ENCODE measurements at regions not wholly inside any gene's neighbourhood (a gene's known extent, or its start where the extent isn't known, plus 50 kb on each side); places are given as distances from the start of the nearest gene placed in this dataset.
"Not testable (repeated sequence)": the region's sequence is repeated elsewhere in the genome, so short reads cannot be mapped to it uniquely, and the experiment has no call there.

DNA sequence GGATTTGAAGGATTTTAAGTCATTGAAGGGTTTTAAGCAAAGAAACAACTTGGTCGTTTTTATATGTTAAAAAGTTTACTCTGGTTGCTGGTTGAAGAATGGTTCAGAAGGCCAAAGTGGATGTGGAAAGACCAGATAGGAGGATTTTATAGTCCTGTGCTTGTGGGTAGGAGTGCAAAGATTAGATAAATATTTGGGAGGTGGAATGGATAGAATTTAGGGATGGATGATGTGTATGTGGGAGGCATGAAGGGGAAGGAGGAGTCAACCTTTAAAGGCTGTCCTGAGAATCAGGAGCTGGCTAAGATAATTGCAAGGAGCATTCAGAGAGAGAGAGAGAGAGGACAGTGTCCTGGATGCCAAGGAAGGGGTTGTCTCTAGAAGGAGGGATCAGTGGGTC is 190.1 kb upstream of the SPRED2 start:
- DNase-seq: no peak

DNA sequence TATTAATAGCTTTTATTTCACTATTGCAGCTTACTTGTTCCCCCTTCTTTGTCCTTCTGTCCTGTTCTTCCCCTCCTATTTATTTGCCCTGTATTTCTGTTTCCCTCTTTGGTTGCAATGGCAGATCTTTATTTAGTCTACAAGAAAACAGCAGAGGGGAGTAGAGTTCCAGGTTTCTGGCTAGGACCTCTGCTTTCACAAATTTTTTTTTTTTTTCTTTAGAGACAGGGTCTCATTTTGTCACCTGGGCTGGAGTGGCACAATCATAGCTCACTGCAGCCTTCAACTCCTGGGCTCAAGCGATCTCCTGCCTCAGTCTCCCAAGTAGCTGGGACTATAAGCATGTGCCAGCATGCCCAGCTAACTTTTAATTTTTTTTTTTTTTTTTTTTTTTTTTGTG is 188.1 kb upstream of the SPRED2 start:
- DNase-seq: no peak

DNA sequence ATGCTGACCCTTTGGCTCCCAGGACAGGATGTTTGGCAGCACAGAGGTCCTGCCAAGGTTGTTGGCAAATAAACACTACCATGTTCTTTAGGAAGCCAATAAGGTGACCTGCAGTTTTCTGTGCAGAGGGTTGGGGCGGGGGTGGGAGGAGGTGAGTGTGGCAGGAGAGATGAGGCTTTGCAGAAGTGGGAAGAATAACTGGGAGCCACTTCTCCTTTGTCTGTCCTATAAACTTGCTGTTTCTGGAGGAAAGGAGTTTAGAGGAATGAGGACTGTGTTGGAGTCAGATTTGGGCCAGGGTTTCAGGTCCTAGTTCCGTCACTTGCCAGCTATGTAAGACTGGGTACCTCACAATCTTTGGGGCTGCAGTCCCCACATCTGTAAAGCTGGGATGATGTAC is 187.6 kb upstream of the SPRED2 start:
- DNase-seq: no peak

DNA sequence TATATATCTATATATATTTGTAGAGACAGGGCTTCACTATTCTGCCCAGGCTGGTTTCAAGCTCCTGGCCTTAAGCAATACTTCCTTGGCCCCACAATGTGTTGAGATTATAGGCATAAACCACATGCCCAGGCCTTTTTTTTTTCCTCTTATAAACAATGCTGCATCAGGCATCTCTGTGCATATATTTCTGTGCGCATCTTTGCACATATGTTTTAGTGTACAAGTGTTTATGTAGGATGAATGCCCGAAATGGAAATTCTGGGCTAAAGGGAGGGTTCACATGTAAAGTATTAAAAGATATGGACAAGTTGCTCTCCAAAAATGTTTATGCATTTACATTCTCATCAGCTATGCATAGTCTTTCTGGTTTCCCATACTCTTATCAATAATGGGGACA is 183.2 kb upstream of the SPRED2 start:
- DNase-seq: no peak

DNA sequence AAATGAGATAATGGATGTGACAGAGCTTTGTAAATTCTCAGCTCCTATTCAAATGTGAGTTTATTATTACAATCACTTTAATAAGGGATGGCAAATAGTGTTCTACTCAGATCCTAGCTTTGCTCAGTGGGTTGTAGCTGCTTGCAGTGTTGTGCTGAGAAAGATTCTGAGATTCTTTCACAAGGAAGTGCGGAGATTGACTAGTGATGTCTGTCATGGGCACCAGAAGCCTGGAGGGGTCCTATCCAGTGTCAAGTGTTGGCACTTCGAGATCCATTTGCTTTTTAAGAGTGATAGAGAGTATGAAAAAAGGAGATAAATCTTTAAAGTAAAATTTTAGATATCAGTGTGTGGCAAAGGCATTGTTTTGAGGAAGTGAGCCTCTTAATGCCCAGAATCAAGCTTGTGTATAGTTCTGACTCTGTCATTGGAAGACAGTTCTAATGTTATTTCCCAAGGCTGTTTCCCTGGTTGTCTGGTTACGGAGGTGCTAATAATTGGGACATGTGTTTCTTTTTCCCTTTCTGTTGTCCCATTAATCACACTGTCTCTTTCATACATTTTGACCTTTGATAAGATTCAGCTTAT is 181.7 kb upstream of the SPRED2 start:
- DNase-seq: no peak

DNA sequence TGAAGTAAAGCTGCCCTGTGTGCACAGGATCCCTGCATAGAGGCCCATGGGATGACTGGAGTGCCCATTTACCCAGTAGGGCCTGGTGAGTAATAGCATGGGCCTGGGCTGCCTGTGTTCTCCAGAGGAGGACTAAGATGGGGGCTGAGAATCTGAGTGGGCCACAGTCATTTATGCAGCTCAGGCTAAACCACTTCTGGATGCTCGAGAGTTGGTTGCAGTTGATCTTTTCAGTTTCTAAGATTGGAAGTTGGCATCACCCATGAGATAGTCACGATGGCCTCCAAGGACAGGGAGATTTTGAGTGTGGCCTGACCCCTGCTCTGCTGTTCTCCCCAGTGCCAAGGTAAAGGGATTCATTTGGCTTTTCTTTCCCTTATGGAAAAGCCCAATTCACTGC is 179.1 kb upstream of the SPRED2 start:
- no peak for DNase-seq

DNA sequence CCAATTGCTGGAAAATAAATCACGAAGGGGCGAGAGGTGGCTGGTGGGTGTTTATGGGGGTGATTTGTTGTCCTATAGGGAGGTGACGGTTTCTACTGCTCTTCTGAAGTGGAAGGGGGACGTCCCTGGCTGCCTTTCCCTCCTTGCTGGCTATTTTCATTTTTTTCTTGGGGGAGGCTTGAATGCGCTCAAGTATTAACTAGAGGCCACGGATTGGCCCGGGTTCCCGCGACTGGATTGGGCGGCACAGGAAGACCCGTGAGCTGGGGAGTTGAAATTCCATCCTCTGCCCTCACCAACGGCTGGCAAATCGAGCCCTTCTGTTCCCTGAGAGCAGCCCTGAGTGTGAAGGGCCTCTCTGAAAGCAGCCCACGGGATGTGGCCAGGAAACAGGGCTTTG is 176.5 kb upstream of the SPRED2 start:
- no peak for DNase-seq

DNA sequence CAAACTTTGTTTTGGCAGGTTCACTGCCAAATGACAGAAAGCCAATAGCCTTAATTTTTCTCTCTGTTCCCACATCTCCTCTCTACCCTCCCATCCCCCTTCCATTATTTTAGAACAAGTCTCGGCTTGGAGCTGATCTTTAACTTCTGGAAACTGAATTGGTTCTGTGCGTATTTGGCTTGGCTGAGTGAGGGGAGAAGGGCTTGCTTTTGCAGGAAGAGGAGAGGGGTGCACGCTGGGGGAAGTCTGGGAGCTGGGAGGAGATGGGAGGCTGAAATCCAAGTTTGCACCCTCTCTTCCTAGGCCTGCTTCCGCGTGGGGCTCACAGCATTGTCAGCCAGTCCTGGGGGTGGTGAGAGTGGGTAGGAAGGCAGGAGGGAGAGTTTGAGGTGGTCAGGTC is 176.1 kb upstream of the SPRED2 start:
- DNase-seq: no peak

DNA sequence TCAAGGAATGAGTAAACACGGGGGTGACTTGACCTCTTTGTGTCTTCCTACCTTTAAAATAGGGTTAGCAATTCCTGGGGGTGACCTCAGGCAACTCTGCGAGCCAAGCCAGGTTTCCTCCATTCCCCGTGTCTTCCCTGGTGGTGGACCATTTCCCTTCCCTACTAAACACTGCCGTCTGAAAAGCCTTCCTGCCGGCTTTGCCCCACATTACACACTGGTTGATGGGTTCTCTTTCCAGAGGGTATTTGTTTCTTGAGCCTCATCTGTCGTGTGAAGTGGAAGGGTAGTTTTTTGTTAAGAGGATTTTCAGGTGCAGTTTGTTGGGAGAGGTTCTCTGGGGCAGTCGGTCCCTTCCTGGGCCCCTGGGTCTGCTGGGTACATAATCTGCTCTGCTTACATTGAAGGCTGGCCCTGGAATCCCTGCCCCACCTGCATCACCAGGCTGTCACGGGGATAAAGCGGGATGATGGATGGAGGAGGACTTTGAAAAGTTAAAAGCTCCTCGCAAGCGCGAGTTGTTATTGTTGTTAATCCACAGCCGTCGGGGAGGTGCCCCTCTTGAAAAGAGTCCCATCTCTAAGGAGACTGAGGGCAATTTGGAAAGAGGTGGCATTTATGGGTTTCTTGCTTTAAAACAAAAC is 175.4 kb upstream of the SPRED2 start:
- DNase-seq: no peak

DNA sequence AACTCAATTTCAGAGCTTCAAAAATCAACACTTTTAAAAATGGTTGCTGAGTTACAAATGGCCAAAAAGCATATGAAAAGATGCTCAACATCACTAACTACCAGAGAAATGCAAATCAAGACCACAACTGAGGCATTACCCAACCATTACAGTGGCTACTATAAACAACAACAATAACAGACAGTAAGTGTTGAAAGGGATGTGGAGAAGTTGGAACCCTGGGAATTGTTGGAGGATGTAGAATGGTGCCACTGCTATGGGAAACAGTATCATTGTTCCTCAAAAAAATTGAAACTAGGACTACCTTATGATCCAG is 173.3 kb upstream of the SPRED2 start:
- DNase-seq: no peak

DNA sequence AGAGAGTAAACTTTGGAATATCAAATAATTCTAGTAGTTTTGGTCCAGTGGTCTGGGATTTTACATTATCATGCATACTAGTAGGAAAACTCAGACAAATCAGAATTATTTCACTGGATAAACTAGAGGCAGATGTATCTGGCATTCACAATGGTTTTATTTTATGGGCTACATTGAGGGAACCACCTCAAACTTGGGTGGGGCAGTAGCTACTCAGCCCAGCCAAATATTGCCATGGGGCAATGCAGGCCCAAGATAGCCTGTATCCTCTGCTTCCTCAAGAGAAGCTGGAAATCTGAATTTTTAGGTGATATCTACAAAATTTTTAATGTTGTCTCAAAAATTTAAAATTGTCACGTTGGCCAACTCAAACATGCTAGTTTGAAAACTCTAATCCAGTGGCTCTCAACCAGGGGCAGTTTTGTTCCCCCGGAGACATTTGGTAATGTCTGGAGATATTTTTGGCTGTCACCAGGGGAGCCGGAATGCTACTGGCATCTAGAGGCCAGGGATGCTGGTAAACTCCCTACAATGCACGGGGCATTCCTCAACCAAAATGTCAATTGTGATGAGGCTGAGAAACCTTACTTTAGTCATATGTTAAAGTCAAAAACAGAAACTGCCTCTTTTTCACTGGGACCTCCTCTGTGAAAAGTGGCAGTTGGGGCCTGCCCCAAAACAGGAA is 172.8 kb upstream of the SPRED2 start:
- no peak for DNase-seq

DNA sequence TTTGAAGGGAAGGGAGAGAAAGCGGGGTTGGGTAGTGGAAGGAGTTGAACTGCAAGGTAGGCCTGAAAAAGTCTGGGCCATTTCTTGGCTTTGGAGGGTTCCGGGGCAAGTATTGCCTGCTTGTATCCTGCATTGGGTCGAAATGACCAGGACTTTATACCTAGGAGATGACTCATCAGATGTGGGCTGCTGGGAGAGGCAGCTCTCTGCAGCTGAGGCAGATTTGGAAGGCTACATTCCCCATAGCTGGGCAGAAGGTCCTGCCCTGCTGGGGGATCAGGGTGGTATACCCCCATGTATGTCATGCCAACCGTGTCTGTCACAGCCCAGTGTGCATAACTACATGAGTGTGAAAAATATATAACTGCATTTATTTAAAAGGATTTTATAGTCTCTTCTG is 171.8 kb upstream of the SPRED2 start:
- DNase-seq: no peak

DNA sequence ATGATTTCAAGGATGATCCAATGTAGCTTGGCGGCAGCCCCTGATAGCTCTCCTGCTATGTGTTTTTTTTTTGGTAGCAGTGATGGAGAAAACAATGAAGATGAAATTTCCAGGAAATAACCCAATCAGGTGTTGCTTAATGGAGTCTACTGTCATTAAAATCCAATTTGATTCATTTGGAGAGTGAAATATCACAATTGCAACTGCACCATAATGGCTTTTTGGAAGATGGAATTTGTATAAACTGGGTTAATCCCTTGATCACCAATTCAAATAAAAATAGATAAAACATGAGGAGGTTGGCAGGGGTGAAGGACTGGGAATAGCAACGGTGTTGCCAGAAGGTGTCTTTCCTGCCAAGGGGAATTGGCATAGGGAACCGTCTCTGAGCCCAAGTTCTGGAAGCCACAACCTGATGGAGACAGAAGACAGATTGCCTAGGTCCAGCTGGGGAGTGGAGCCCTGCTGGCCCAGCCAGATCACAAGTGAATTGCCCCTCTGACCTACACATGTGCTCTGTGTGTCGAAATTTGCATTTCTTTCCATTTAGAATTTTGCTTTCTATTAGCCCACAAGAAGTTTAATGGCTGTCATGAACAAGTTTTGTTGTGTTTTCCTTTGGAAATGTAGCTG is 170.3 kb upstream of the SPRED2 start:
- no peak for DNase-seq

DNA sequence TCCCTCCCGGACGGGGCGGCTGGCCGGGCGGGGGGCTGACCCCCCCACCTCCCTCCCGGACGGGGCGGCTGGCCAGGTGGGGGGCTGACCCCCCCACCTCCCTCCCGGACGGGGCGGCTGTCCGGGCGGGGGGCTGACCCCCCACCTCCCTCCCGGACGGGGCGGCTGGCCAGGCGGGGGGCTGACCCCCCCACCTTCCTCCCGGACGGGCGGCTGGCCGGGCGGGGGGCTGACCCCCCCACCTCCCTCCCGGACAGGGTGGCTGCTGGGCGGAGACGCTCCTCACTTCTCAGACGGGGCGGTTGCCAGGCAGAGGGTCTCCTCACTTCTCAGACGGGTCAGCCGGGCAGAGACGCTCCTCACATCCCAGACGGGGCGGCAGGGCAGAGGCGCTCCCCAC is 168.5 kb upstream of the SPRED2 start:
- not testable (repeated sequence) for DNase-seq

DNA sequence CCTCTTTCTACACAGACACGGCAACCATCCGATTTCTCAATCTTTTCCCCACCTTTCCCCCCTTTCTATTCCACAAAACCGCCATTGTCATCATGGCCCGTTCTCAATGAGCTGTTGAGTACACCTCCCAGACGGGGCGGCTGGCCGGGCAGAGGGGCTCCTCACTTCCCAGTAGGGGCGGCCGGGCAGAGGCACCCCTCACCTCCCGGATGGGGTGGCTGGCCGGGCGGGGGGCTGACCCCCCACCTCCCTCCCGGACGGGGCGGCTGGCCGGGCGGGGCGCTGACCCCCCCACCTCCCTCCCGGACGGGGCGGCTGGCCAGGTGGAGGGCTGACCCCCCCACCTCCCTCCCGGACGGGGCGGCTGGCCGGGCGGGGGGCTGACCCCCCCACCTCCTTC is 168.0 kb upstream of the SPRED2 start:
- DNase-seq: not testable (repeated sequence)

DNA sequence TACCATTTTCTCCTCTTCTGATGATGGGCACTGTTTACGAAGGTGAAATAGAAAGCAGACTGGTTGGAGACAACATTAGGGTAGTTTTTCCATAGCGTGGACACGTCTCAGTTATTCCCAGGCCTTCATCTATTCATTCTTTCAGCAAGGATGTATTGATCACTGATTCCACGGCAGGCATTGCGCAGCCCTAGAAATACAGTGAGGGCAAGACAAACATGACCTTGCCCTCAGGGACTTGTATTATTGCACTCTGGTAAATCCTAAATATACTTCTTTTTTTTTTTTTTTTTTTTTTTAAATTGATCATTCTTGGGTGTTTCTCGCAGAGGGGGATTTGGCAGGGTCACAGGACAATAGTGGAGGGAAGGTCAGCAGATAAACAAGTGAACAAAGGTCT is 167.3 kb upstream of the SPRED2 start:
- DNase-seq: no peak

DNA sequence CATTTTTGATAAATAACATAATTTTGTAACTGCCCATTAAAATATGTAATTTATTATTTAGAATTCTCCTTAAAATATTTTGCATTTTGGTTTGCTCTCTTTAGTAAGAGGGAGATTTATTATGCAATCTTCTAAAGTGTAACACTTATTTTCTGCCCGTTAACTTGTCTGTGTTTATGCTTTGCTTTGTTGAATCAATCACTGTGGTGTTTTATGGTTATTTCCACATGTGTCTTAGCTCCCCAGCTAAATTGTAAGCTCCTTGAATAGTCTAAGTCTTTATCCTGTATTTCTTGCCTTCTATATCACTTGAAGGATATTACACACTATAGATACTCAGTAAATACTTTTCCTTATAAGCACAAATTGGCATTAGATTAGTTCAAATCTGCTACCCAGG is 166.6 kb upstream of the SPRED2 start:
- no peak for DNase-seq

DNA sequence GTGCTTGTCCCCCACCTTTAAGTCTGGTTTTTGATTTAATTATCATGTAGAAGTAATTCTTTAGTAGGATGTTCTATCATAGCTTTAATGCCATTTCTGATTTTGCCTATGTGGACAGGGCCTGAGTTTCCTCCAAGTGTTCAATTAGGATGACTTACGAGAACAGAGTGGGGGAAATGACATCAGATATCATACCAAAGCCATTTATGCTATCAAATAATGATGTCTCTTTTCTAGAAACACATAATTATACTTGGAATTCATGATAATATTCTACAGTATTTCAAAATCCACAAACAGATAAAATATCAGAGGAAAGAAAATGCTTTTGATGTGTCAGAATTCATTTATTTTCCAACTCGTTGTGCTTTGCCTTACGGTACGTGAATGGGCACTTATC is 165.9 kb upstream of the SPRED2 start:
- DNase-seq: no peak

DNA sequence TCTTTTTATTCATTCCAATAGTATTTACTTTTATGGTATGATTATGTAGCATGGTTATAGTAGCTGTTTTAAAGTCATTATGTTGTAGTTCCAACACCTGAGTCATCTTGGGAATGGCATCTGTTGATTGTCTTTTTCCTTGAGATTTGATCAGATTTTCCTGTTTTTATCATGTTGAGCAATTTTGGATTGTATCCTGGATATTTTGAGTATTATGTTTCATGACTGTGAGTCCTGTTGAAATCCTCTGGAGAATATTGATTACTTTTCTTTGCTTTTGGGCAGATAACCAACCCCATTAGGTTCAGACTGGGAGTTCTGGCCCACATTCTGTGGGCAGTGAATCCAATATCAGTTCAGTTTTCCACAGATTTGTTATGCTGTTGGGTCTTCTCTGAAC is 163.2 kb upstream of the SPRED2 start:
- no peak for DNase-seq

DNA sequence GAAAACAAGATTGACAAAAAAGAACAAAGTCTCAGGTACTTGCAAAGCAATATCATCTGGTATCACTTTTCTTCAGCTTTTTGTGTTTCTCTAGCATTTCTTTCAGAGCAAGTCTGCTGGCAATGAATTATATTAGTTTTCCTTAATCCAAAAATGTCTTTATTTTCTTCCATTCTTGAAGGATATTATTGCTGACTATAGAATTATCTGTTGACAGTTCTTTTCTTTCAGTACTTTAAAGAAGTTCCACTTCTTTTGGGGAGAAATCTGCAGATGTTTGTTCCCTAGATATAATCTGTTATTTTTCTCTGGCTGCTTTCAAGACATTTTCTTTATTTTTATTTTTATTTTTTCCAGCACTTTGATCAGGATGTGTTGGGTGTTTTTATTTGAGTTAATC is 161.8 kb upstream of the SPRED2 start:
- no peak for DNase-seq

DNA sequence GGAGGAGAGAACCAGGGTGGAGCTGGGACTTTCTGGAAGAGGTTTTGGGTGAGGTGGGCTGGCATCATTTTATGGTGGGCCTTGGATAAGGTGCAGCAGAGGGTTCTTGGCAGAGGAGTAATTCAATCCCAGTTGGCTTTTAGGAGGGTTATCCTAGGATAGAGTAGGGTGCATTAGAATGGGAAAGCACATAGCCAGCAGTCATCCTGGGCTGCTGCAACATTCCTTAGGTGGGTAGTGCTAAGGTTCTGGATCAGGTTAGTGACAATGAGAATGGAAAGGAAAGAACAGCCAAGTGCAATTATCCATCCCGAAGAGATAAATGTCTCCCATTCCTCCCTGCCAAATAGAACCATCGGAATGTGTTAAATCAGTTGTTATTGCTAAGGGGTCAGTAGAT is 157.3 kb upstream of the SPRED2 start:
- DNase-seq: no peak

DNA sequence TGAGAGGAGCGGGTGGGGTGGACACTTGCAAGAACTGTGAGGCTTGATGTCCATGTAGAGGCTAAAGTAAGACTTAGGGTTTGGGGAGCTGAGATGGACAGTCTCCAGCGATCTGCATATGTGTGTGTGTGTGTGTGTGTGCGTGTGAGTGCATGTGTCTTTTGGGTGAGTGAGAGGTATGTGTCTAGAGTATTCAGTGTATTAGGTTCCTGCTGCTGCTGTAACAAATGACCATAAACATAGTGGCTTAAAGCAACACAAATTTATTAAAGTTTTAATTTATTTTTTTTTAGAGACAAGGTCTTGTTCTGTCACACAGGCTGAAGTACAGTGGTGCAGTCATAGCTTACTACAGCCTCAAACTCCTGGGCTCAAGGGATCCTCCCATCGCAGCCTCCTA is 155.4 kb upstream of the SPRED2 start:
- no peak for DNase-seq

DNA sequence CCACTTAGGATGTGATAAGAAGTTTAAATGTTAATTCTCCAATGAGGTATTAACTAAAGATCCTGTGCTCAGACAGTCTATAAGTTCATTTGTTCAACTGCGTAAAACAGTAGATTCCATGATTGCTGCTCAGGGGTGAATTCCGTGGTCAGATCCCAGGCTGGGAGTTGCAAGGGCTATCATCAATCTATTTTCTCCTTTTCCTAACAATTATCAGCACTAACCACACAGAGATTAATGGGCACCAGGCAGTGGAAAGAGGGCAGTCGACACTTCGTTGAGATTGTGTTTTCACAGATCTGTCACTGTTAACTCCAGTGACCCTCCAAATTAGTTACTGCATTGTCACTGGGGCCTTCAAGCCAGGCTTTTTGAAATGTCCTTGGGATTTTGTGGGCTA is 154.1 kb upstream of the SPRED2 start:
- DNase-seq: no peak

DNA sequence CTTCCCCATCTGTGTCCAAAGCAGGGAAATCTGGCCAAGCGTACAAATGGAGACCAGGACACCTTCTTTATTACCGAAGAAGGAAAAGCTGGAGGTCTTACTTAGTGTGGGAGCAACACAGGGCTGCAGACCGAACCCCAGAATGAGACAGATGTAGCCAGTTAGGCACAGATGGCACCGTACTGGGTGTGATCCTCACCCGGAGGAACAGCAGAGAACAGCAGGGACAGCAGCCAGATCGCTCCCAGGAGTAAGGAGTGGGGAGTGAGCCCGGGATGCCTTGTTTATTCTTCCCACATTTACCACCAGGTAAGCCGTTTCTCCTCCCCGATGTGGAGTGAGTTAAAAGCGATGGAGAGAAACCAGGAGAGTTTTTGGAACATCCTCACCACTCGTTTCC is 150.7 kb upstream of the SPRED2 start:
- DNase-seq: peak; percentile 57

DNA sequence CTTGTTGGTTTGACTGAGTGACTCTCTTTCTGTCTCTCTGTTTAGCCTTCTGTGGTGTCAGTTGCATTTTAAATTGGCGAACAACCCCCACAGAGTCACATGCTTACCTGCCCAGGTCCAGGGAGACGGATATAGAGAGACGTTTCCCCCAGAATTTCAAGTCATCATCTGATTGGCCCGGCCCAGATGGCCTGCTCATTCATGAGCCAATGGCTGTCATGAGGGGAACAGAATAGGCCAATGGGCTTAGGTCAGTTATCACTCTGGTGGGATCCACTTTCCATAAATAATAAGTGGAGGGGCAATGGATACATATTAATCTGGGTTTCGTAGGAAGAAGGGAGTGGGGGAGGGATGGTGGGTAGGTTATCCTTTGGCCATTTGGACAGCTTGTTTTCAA is 150.0 kb upstream of the SPRED2 start:
- no peak for DNase-seq

Data from DMS 273 treated with DMSO at 0.1 percent for 48 hours (cell line).